Stomach (tissue), 8 donors: ENCODE measurements at regions not wholly inside any gene's neighbourhood (a gene's known extent, or its start where the extent isn't known, plus 50 kb on each side); places are given as distances from the start of the nearest gene placed in this dataset.

Experiments
- DNase-seq, 2 donors: peaks; one replicate each; pipeline versions ENCODE4 v3.0.0 to v3.0.0-alpha.2; 2013 to 2019
- H3K27ac ChIP-seq, 5 donors: fragments of 200-600 bp in 4 of 5; sonication (generic) in 4 of 5; one replicate each; pipeline ENCODE4 v1.5.1; 2013 to 2019; ENCODE audit warnings: mild to moderate bottlenecking in 1 of 5, moderate library complexity in 1 of 5
- H3K27me3 ChIP-seq, 3 donors: fragments of 200-600 bp; sonication (generic); one replicate each; pipeline ENCODE4 v1.5.1; 2017 to 2019; ENCODE audit warnings: mixed run types in 1 of 3
- H3K36me3 ChIP-seq, 4 donors: fragments of 200-600 bp; sonication (generic); 1 replicate in 3 of 4; 2 replicates in 1 of 4; pipeline ENCODE4 v1.5.1; 2016 to 2019
- H3K4me1 ChIP-seq, 4 donors: fragments of 200-600 bp; sonication (generic); one replicate each; pipeline ENCODE4 v1.5.1; 2016 to 2019
- H3K4me3 ChIP-seq, 4 donors: fragments of 200-600 bp; sonication (generic) in 3 of 4; one replicate each; pipeline ENCODE4 v1.5.1; 2016 to 2019; ENCODE audit warnings: mild to moderate bottlenecking in 1 of 4
- H3K9me3 ChIP-seq, 4 donors: fragments of 200-600 bp; sonication (generic); one replicate each; pipeline ENCODE4 v1.5.1; 2016 to 2019
- CTCF ChIP-seq, 7 experiments: fragments of 450-650 bp in 4 of 7; fragments of 200-600 bp in 3 of 7; sonication (generic) in 3 of 7; IDR thresholded peaks; one replicate each; pipeline ENCODE4 v1.5.1; 2016 to 2019; ENCODE audit warnings: antibody characterized with exemption in 7 of 7, control low read depth in 2 of 7, mild to moderate bottlenecking in 1 of 7
- EP300 ChIP-seq: sonication (generic); formaldehyde crosslinking; IDR thresholded peaks from one replicate; pipeline ENCODE4 v1.6.1; 2017; ENCODE audit warnings: antibody characterized with exemption
- POLR2A ChIP-seq, 4 donors: fragments of 450-650 bp; IDR thresholded peaks; one replicate each; pipeline ENCODE4 v1.6.1; 2016; ENCODE audit warnings: antibody characterized with exemption in 4 of 4, control low read depth in 2 of 4, mild to moderate bottlenecking in 1 of 4, moderate library complexity in 1 of 4
- POLR2AphosphoS5 ChIP-seq, 3 donors: sonication (generic); formaldehyde crosslinking; IDR thresholded peaks; one replicate each; pipeline ENCODE4 v1.6.1; 2016; ENCODE audit warnings: antibody characterized with exemption in 3 of 3
- WGBS, 5 donors: extraction: QIAGEN DNeasy Blood & Tissue Kit in 3 of 5; methylation state at CpG; one replicate each; pipeline versions ENCODE4 v1.1.5 to v1.1.7; 2013 to 2018; 5-methylcytosine and 5-hydroxymethylcytosine counted together
- intact Hi-C: fragments of 100-400 bp; cut with DNase I; formaldehyde crosslinking; loops from one replicate; pipeline ENCODE4 v1.15.1; 2023; ENCODE audit warnings: low total_unique reads
- donor health status: healthy with polysubstance abuse.
- donor health status: Bipolar disorder and iron deficiency.
- donor health status: healthy.

- H3K27ac ChIP-seq = no peak overlapping the region
- 66 to 78% (median 70%) methylated on average over 9 of the region's 9 CpGs for WGBS, 5 donors
- DNase-seq = no peak
- H3K27me3 ChIP-seq = no peaks in the 10 kb centered on the region
- H3K4me3 ChIP-seq = no peak overlapping the region
- peaks cover 0 to 2% (median 0%) of the 10 kb centered on the region in 4 donors for H3K9me3 ChIP-seq
- no peak for TF ChIP-seq EP300
- no peak for TF ChIP-seq POLR2A (IDR thresholded peaks at IDR 0.05)
- no peak for TF ChIP-seq POLR2AphosphoS5 (IDR thresholded peaks at IDR 0.05)
- TF ChIP-seq CTCF (IDR thresholded peaks at IDR 0.05) = no peak
- no peaks in the 10 kb centered on the region for H3K36me3 ChIP-seq
- no peaks in the 10 kb centered on the region for H3K4me1 ChIP-seq
- intact Hi-C loops = no loop called here
These were observed 311.1 kb downstream of the PRDM2 start for GRCh38 chr1:14011132-14011531.

- H3K9me3 ChIP-seq = peaks cover 0 to 2% (median 0%) of the 10 kb centered on the region in 4 donors
- no peak overlapping the region for H3K4me3 ChIP-seq
- H3K36me3 ChIP-seq = no peaks in the 10 kb centered on the region
- no peaks in the 10 kb centered on the region for H3K4me1 ChIP-seq
- intact Hi-C loops = no loop called here
- no peak for DNase-seq
- no peaks in the 10 kb centered on the region for H3K27me3 ChIP-seq
- TF ChIP-seq POLR2A (IDR thresholded peaks at IDR 0.05) (no peak), EP300 (no peak), POLR2AphosphoS5 (IDR thresholded peaks at IDR 0.05) (no peak), CTCF (IDR thresholded peaks at IDR 0.05) (no peak)
- no peak overlapping the region for H3K27ac ChIP-seq
These were observed 311.9 kb downstream of the PRDM2 start for GRCh38 chr1:14011888-14012287.

- no peaks in the 10 kb centered on the region for H3K27me3 ChIP-seq
- H3K36me3 ChIP-seq = no peaks in the 10 kb centered on the region
- intact Hi-C loops = no loop called here
- DNase-seq = no peak
- WGBS, 5 donors = 71 to 76% (median 73%) methylated on average over 3 of the region's 3 CpGs
- no peak overlapping the region for H3K4me3 ChIP-seq
- no peak for TF ChIP-seq POLR2AphosphoS5 (IDR thresholded peaks at IDR 0.05)
- TF ChIP-seq EP300 = no peak
- TF ChIP-seq POLR2A (IDR thresholded peaks at IDR 0.05) = no peak
- no peak for TF ChIP-seq CTCF (IDR thresholded peaks at IDR 0.05)
- no peak overlapping the region for H3K27ac ChIP-seq
- H3K9me3 ChIP-seq = no peaks in the 10 kb centered on the region
- no peaks in the 10 kb centered on the region for H3K4me1 ChIP-seq
These were observed 314.9 kb downstream of the PRDM2 start for GRCh38 chr1:14014929-14015328.

- Histone ChIP-seq H3K9me3 (no peaks in the 10 kb centered on the region), H3K36me3 (no peaks in the 10 kb centered on the region), H3K27ac (no peak overlapping the region), H3K4me3 (no peak overlapping the region), H3K4me1 (no peaks in the 10 kb centered on the region), H3K27me3 (no peaks in the 10 kb centered on the region)
- peak in 1 of 2 donors; percentile 32 for DNase-seq
- TF ChIP-seq EP300 = no peak
- TF ChIP-seq POLR2AphosphoS5 (IDR thresholded peaks at IDR 0.05) = no peak
- no peak for TF ChIP-seq CTCF (IDR thresholded peaks at IDR 0.05)
- no peak for TF ChIP-seq POLR2A (IDR thresholded peaks at IDR 0.05)
- intact Hi-C loops = no loop called here
- WGBS, 5 donors = 72 to 88% (median 73%) methylated on average over 4 of the region's 4 CpGs
These were observed 315.9 kb downstream of the PRDM2 start for GRCh38 chr1:14015917-14016316.
